NCI-H146 treated with DMSO at 0.1 percent for 48 hours (cell line): ENCODE measurements at regions not wholly inside any gene's neighbourhood (a gene's known extent, or its start where the extent isn't known, plus 50 kb on each side); places are given as distances from the start of the nearest gene placed in this dataset.

ENCODE experiments used
- DNase-seq: peaks from one replicate; lab custom pipeline; 2025; ENCODE audit not compliant: unreplicated experiment; lab: John Stamatoyannopoulos, UW

DNA sequence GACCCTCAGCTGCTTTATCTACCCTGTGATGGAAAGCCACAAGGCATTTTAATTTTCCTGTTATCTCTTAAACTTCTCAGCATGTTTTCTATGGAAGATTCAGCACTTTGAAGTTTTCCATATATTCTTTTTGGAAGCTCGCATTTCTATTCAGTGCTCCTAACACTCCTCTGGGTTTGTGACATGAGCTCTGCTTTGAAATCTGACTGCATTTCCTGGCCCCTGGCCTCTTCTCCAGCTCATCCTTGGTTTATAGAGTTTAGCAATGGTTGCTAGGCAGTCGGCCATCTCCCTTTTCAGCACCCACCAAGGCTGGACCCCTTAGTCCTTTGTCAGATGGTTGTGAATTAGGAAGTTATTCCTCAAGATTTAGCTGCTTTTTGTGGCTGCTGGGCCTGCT, 150.6 kb downstream of the KCNA5 start:
- DNase-seq: no peak

DNA sequence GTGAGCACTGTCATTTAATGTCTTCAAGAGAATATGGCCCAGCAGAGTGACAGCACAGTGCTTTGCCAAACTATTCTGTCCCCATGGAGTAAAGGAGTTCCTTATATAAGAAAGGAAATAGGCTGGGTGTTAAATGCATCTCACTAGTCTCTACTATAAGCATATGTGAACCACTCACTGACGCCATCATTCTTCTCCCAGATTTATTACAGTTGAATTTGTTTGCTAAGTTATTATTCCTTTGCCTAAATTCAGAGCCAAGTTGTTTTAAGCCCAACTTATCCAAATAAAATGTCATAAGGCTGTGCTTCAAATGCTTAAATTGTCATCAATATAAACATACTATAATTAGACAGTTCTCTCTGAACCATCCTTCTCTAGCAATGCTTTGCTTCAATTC, 151.6 kb downstream of the KCNA5 start:
- DNase-seq: no peak

DNA sequence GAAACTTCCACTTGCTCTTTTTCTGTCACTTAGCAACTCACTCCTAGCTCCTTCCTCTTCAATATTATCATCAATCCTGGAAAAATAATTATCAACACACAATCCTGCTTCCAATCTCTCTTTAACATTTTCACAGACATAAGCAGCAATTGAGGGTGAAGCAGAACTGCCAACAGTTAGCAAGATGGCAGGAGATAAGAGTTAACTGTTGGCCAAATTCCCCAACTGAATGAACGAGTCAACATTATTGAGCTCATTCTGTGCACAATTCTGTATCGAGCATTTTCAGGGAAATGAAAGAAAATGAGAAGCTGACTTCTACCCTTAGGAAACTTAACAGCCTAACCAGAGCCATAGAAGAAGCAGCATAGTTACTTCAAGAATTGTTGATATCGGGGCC, 152.0 kb downstream of the KCNA5 start:
- no peak for DNase-seq

DNA sequence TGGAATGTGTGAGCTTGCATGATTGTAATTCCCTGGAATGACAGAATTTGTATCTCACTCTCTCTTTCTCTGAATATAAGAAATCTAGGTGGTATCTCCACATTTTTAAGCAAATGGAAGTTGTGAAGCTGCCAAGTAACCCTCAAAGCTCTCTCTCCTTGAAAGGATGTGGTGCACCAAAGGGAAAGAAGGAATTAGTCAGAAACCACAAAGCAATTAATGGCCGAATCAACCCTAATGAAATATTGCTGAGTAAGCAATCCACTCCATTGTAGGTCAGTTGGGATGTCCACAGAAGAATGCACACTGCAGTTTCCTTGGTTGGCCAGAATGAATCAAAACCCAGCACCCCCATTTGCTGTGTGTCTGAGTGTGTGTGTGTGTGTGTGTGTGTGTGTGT, 153.5 kb downstream of the KCNA5 start:
- DNase-seq: no peak

DNA sequence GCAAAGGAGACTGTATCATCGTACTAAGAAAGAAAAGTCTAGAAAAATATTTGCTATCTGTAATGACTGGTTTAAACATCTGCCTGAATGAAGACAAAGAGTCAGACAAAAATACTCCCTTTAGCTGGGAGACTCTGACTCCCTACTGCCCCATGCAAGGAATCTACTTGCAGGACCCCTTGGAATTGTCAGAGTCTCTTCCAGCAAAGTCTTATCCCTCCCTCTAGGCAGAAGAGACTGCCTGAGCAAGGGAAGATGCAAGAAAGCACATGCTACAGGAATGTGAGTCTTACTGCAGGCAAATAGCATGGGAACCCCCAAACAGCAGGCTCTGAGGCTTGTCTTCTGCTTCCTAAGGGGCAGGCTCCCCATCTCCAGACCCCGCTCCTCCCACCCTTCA, 154.0 kb downstream of the KCNA5 start:
- DNase-seq: no peak

DNA sequence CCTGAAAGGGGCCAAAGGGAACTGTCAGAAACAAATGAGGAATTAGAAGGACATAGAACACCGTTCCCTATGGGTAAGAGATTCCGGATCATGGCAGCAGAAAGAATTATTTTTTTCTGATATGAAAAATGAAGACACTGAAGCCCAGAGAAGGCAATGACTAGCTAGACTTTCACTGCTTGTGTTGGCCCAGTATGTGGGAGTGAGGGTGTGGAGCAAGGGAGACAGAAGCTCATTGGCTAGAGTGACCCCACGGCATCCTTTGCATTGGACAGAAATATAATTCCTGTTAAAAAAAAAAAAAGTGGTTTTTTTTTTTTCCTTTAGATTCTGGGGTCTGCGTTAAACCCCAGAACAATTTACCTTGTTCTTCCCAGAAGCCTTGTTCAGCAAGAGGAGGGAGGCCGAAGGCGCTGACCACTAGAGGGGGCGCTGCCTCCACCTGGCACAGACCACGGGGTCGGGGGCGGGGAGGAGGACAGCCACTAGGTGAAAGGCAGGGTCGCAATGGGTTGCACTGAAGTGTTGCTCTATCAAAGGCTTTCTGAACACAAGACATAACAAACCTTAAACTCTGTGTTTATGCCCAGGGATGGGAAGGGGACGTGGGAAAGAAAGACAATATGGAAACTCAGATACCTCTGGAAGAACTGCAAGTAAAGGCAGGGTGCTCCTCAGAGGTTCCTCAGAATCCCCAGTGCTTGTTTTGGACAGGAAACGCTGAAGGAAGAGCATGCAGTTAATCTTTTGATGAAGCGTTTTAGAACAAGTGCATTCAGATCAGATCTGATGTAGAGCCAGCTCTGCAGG, 156.8 kb downstream of the KCNA5 start:
- peak; percentile 79 for DNase-seq

DNA sequence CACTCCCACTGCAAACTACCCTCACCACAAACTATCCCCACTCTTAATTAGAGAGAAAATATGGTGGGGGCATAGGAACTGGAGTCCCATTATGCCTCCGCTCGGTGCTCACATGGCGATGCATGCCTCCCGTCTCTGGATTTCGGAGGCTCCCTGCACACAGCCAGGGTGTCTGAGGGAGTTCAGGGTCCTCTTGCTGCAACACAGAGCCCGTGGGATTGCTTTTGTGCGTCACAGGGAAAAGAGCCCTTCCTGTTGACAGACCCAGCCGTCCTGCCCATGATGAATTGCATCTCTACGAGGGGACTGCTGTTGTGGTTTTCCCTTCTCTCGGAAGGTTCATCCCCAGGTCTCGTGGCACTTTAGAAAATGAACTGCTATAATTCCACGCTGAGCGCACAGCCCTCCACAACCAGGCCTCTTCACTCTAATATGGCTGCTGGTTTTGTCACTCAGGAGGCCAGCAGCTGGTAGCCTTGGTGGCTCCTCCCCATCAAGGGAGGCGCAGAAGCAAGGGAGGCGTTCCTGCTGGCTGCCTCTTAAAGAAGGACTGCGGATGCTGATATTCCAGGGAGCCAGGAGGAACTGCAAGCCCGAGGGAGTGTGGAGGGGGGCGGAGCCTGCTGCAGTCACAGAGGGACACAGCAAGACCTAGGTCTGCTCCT, 158.0 kb downstream of the KCNA5 start:
- DNase-seq: peak; percentile 95

DNA sequence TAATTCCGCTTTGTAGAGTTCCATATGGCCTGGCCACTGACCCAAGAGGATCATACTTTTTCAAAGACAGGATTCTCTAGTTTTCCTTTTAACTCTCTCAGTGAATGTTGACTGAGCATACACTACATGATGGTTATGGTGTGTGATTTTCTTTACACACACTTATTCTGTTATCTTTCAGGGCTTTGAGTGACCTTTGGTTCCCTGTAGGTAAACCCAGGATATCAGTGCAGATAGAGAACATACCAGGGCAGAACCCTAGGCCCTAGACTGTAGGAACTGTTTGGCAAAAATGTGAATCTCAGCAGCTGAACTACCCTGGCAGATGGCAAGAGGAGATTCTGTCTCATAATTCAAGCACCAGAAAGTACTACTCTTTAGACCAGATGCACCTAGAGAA, 159.6 kb downstream of the KCNA5 start:
- DNase-seq: no peak

DNA sequence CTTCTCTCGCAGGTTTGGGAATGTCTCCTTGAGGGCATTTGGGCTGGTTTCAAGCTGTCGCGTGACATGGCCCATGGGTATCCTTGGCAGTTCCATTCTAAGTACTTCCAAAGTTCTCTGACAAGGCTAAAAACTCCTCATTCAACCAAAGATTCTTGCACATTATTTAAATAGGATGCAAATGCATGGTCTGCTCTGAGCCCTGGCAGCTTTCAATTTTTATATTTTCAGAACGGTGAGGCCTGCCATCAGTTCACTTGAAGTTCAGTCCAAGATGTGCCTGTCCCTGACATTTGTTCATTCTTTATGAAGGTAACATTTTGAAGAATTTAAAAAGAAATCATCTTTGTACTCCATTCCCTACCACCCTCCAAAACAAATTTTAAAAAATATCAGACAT, 160.0 kb downstream of the KCNA5 start:
- no peak for DNase-seq

DNA sequence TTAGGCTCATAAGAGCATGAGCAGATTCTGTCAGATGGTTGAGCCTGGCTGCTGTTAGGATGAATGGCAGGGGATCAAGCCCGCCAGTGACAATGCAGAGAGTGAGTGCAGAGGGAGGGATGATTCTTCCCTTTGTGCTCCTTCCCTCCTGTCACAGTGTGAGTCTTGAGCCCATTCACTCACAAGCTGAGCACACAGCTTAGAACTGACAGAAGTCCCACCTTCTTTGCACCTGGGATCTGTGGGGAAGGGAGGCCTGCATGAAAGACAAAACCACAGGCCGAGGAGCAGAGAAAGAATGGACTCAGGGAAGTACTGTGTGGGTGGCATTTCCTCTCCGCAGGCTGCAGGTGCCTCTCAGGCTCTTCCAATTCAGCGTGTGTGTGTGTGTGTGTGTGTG, 160.6 kb downstream of the KCNA5 start:
- DNase-seq: peak; percentile 78

DNA sequence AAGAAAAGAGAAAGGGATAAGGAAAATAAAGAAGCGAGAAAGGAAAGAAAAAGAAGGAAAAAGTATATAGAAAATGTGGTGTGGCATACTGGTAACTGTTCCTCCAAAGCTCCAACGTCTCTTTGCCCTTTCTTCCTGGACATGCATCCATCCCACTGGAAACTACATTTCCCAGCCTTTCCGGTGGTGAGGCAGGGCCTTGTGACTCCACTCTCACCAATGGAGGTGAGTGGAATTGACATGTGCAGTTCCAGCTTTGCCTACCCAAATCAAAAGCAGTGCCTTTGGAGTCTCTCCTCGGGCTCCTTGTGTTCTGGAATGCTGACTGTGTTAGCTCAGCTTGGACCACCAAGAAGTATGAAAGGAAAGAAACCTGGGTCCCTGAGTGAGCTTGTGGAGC, 161.2 kb downstream of the KCNA5 start:
- DNase-seq: no peak

DNA sequence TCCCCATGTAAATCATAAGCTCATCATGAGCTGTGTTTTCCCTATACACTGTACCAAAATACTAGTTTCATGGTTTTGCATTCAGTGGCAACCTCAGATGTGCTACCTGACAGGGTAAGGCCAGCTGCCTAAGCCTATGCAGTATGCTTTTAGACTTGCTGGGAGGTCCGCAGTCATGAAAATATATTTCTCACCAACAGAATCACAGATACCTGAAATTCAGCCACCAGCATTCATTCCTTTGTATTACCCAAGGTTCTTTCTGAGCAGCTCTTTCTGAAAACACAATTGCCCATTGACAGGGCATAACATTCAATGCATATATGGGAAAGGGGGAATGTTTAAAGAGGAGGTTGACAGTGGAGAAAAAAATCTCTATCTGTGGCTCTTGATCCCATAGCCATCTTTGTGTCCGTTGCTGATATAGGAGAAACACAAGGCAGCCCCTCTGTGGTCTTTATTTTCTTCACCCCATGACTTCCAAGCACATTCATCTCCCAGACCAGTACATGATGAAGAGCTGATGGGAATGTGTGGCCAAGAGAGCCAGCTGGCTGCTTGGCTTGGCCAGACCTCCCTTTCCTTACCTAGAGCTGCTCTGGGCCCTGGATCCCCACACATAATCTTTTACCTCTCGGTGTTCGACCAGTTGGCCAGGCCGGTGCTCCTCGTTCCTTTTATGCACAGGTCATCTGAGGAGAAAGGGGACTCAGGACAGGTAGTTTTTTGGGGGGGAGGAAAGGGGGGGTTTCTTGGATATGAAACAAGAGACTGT, 162.9 kb downstream of the KCNA5 start:
- no peak for DNase-seq

DNA sequence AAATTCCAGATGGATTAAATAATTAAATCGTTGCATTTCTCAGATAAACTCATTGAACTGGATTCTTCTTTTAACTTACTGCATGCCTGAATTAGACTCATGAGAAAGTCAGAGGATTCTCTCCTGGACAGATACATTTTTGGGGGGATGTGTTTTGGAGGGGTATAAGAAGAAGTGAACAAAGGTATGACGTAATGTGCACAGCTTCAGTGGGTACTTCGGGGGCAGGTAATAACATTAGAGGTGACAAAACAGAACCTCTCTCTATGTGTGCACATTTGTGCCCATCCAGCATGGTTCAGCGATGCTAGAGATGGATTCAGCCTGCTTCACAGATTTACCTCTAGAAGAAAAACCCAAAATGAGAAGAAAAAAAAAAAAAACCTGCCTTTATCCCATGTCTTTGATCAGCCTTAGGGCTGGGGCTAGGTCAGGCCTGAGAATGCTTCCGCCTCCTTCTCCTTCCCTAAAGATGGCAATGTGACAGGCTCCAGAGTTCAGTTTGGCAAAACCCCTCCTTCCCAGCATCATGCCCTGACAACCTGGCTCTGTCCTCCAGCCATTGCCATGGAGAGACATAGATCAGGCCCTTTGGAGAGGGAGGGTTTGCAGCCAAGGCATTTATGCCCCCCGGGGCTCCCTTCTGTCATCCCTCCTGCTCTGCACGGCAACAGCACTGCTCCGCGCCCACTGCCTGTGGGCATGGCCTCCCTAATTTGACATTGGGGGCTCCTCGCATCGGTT, 166.7 kb downstream of the KCNA5 start:
- DNase-seq: no peak

DNA sequence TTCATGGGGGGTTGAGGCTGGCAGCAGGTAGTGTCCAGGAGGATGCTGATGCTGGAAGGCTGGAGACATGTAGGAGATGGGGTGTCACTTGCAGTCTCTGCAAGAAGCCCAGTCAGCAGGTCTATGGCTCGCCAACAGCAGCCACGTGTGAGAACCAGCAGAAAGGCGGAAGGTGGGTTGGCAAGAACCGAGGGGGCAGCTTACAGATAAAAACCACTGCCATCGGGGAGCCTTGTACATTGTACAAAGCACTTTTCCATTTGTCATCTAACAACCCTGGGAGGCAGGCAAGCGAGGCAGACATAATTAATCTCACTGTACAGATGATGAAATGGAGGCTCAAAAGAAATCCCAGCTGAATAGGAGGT, 167.2 kb downstream of the KCNA5 start:
- DNase-seq: no peak

DNA sequence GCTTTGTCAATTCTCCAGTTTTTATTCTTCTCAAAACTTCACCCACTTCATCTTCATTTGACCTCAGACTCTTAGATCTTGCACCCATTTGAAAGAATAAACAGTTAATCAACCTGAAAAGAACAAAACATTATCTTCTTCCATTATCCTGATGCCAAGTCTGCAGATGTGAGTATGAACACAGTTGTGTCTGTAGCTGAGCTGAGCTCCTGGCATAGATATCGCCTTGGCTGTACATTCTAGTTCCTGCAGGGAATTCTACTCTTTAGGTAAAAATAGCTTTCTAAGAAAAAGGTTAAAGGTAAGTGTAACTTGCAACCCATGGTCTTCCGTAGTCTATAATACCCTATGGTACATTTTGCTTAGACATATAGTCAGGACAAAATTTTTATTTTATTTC, 169.7 kb downstream of the KCNA5 start:
- DNase-seq: no peak

DNA sequence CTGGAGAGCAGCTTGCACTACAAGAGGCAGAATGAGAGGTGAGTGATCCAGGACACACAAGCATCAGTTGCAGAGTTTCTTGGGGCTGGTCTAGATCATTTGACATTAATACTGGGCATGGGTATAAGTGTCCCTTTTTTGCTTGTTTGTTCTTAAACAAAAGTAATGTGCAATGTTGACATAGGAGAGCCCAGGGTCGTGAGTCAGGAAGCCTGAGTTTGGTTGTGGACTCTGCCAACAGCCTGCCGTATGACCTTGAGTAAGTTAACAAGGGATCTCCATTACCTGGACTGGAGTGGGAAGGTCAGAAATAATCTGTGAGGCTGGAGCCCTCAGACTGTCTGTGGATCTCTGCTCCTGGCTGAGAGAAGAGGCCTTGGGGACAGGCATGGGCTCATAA, 170.3 kb downstream of the KCNA5 start:
- no peak for DNase-seq

DNA sequence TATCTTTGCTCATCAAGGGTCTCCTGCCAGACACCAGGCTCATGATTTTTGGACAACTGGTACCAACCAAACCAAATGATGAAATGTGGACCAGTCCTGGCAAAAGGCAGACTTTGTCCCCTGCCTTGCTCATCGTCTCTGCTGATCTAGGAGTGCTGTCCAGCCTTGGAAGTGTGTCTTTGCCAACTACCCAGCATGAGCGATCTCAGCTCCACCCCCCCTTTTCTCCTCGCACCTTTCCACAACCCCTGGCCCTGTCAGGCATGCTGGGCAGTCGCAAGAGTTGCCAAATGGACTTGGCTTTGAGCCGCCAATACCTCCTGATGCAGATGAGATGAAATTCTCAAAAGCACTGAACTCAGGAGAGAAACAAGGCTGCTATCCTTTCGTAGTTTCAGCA, 174.3 kb downstream of the KCNA5 start:
- DNase-seq: no peak

DNA sequence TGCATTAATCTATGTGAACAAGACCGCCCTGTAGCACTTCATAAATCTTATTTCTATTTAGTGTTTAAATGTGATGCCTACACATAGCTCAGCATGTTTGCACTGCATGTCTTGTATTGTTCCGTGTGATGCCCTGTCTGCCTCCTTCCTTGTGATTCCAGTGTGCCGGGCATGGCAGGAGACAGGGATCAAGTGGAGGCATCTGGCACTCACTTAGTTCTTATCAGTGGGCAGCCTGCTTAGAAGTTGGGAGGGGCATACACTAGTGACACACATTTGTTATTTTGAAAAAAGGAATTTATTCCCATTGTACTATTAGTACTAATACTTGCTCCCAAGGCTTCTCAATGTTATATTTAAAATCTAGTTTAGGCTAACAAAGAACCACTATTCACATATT, 176.4 kb downstream of the KCNA5 start:
- DNase-seq: no peak

DNA sequence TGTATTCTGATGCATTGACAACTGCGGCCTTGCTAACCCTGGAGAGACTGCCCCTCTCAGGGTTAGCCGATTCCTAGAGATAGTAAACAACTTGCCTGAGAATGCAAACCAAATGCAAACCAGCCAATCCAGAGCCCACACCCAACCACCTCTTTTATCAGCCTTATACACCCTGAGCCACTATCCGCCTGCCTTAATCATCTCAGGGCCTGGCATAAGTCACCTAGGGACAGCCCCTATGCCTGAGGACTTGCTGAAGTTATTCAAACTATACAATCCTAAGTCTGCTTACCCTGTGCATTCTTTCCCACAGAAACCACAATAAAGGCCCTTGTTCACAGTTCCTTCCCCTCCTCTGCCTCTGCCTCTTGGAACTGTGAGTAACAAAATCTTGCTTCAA, 177.2 kb downstream of the KCNA5 start:
- no peak for DNase-seq

DNA sequence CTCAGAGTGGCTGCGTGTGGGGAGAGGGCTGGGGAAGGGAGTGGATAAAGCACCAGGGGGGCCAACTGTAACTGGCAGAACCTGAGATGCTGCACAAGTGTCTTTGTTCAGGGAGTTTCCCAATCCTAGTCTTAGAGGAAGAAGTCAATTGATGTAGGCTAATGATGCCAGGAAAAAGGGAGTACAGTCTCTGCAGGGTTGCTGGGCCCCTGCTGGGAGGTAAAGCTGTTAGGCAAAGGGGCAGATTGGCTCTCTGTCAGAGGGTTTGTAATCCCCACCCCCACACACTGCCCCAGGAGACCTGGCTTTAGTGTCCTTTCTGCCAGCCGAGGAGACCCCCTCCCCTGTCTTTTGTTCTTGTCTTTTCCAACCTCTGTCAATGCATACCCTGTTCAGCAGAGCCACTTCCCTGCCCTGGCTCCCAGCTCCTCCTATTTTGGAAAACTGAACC, 178.4 kb downstream of the KCNA5 start:
- DNase-seq: peak; percentile 98

DNA sequence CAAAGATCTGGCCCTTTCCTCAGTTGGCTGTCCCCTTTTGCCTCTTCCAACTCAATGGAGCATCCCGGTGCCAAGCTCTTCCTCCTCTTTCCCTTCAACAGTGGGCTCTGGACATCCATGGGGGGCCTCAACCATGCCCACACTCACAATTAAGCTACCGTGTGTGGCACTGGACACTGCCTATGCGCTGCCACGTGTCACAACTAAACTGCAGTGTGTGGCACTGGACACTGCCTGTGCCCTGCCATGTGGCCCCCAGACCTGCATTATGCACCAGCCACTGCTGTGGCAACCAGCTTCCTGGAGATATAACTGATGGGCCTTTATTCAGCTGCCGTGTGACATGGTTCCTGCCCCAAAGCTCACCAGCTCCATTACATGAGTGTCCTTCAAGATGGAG, 179.1 kb downstream of the KCNA5 start:
- no peak for DNase-seq
